GM19372 (cell line): ENCODE measurements at regions not wholly inside any gene's neighbourhood (a gene's known extent, or its start where the extent isn't known, plus 50 kb on each side); places are given as distances from the start of the nearest gene placed in this dataset.

ENCODE experiments used
- ATAC-seq: cut with Tn5 transposase; IDR thresholded peaks from one replicate; pipeline ENCODE4 v1.9.1; 2021; ENCODE audit warnings: mild to moderate bottlenecking, low read depth, moderate library complexity; ENCODE audit not compliant: unreplicated experiment

DNA sequence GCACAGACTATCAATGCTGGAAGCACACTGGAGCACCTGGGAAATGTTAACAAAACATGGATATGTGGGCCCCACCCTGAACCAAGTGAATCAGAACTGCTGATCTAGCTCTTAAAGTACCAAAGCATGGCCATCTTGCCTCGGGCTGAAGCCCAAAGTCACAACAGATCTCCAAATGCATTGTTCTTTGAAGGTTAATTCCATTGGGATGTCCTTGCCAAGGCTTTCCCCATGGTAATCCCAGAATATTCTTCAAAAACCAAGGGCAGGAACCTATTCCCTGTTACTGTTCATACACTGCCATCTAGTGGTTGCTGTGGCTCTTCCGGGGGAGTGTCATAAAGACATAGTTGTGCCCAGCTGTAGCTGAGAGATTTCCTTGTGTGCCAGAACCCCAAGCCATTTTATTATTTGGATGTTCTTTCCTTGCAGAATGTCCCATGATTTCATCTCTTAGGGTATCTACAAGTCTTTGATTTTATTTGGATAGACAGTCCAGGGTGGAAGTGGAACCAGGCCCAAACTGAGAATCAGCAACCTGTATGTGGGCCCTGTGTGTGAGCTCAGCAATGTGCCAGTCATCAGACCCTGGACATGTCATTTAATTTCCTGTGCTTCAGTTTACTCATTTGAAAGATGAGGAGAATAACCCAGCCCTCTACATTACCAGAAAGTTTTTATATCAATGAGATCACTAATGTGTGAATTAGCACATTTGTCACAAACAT is 290.0 kb downstream of the ACTL7B start:
- peak; percentile 77 for ATAC-seq

DNA sequence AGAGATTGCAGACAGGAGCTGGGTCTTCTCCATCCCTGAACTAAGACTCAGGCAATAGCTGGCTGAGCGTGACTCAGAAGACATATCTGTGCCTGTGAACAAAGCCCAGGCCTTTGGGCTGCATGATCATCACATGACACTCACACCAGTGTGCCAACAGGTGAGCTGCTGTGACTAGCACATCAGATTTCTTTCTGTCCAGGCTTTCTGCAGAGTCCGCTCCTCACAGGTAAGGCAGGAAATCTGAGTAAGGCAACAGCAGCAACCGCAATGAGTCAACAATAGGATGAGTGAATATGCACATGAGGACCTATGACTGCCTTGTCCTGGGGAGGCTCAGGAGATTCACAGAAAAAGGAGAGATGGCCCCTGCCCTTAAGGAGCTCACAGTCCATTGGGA is 293.6 kb downstream of the ACTL7B start:
- no peak for ATAC-seq

DNA sequence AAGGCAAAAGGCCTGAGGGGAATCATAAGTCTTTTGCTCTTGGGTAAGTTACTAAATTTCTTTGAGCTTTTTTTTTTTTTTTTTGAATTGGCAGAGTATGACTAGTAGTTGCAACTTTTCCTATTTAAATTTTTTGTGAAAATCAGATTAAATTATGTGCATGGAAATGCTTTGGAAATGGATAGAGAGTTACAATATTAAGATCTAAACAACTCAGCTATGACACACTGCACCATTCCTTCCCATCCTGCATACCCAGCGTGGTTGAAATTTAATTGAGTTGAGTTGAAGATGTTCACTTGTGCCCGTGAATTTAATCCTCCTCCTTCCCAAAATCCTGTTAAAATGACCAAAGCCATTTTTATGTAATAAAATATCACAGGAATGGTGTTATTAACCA is 296.4 kb downstream of the ACTL7B start:
- no peak for ATAC-seq

DNA sequence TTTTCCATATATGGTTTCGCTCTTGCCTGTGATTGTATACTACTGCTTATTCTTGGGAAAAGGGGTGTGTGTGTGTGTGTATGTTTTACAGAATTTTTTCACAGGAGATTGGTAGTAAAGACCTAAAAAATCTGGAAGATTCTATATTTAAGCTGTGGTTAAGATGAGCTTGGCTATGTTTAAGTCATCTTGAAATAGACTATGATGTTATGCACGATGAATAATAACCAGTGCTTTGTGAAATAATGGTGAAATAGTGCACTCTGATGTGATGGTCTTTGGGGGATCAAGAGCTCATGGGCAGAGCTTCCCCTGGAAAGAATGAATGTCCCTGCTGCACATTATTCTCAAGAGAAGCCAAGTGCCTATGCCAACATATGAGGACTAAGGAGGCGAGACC is 301.0 kb downstream of the ACTL7B start:
- no peak for ATAC-seq

DNA sequence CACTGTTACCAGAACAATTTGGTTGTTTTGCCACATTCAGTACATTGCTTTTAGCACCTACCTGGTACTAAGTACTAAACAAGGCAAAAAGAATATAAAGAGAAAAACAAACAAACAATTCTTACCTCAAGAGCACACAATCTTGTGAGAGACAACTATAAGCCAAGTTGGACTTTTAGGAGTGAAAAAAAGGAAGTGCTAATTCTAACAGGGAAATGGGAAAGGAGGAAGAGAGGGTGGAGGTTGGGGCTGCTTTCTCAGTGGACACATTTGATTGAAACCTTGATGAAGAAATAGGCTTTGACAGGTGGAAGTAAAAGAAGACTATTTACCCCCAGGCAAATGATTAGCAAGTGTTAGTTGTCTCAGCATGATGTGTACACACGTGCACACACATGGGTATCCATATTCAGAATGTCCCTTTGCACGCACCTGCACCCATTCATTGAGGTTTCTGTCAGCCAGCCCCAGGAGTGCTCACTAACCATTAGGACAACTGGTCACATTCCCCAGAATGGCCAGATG is 302.6 kb downstream of the ACTL7B start:
- no peak for ATAC-seq

DNA sequence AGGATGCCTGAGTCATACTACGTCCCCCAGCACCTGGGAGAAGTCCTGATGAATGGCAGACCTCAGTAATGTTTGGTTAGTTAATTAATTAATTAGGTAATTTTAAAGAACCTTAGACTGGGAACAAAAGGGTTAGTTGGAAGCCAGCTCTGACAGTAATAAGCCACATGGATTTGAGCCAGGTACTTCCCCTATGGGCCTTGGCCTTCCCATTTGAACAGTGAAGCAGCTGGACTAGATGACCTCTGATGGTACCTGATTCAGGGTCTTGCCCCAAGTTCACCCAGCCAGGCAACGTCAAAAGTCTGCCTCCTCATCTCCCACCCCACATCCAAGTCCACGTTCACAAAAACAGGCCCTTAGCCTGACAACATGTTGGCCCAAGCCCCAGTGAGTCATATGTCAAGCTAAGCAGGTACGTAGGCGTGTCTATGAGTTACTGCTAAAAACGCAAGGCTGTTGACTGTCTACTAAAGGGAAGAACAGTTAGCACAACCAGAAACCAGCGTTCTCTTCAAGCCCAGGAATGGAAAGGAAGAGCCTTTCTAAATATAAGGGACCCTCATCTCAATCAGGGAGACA is 303.2 kb downstream of the ACTL7B start:
- ATAC-seq = no peak

DNA sequence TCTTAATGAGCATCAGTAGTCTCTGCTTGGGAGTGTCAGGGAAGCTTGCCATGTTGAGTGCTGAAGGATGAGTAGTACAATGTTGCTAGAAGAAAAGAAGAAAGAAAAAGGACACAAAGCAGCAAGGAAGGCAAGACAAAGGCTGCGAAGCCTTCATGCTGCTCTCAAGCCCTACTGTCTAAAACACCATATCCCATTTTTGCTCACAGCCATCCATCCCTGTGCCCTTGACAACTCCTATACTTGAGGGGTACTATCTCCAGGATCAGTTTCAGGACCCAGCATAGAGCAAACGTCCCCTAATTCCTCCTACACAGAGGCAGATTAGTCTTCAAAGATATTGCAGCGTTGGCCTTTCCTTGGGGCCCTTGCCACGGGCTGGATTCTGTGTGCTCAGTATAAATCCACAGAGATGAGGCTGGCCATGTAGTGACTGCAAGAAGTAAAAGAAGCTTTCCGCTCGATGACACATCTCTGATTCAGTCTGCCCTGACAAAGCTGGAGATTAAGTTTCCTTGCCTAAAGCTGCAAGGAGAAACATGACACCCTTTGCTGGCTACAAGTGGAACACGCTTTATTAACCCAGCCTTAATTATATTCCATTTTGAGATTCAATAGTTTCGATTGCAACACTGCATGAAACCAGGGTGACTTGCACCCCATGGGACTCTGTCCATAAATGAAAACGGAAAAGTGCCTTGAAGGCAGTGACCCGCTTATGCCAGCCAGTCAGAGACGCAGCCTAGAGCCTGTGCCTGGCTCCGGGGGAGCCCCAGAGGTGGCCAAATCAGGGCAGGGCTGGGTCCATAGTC is 304.6 kb downstream of the ACTL7B start:
- no peak for ATAC-seq

DNA sequence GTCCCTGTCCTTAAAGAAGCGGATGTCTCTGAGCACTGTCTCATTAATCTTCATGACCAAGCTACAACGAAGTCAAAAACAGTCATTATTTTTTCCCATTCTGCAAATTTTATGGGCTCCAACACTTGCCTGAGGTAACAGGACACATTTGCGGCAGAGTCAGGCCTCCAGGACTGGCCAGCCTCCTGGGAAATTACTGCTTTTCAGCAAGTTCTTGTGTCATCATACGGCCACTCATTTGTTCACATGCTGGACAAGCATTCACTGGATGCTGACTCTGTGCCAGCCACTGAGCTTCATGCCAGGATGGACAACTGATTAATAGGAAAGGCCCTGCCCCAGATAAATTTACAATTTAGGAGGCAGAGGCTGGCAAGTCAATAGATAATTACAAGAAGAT is 305.7 kb downstream of the ACTL7B start:
- ATAC-seq = no peak

DNA sequence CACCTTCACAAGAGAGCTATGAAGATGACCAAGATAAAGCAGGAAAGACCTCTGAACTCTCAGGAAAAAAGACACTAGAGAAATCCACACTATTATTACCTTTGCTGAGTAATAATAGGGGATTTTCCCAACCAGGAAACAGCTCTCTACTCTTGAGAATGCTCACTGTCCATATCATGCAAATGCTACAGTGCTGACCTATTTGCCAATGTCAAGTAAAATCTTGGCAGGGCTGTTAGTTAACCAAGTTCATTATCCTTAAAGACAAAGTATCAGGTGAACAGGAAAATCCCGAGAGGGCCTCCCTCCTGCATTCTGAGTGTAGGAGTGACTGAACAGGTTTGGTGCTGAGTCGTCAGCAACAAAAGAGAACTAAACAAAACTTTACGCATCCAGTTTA is 306.6 kb downstream of the ACTL7B start:
- ATAC-seq = no peak

DNA sequence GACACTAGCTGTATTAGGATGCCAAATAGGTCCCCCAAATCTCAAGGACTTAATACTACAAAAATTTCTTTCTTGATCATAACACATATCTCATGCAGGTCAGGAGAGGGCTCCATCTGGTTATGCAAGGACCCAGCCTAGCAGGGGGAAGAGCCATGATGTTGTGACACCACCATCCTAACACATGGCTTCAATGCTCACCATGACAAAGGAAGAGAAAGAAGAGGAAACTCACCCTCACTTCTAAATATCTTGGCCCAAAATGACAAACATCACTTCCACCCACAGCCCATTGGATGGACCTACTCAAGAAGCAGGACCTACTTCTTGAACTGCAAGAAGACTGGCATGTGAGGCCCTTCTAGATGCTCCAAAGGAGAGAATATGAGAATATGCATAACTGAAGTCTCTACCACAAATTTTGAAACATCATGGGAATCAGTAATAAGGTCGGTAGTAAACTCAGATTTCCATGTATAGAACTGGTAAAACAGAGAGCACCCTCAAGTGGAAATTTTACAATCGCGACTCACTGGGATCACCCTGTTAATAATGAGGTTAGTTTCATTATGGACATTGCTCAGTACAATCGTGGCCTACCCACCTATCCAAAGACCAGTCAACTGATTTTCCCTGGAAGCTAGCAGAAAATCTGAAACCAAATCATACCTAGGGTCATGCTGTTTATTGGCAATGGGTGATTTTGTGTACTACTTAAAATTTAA is 308.2 kb downstream of the ACTL7B start:
- no peak for ATAC-seq

DNA sequence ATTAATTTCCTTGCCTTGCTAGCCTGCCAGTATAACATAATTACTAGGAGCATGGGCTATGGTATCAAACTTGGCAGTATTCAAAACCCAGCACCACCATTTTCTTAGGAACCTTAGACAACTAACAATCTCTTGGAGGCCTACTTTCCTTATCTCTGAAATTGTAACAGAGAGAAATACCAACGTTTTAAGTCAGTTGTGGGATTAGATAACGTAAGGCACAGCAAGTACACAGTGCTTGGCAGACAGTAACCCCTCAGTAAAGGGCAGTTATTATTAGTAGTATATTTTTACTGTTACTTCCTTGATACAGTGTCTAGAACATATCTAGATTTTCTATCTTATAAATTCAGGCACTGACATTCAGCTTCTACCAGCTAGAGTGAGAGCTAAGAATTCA is 309.6 kb downstream of the ACTL7B start:
- ATAC-seq = no peak

GRCh38 chr9:108545436-108545835 is 310.4 kb downstream of the ACTL7B start:
- no peak for ATAC-seq

GRCh38 chr9:108544866-108545265 is 310.9 kb downstream of the ACTL7B start:
- ATAC-seq = no peak

- ATAC-seq = no peak
Measured at GRCh38 chr9:108543251-108543778, 312.5 kb downstream of the ACTL7B start.

DNA sequence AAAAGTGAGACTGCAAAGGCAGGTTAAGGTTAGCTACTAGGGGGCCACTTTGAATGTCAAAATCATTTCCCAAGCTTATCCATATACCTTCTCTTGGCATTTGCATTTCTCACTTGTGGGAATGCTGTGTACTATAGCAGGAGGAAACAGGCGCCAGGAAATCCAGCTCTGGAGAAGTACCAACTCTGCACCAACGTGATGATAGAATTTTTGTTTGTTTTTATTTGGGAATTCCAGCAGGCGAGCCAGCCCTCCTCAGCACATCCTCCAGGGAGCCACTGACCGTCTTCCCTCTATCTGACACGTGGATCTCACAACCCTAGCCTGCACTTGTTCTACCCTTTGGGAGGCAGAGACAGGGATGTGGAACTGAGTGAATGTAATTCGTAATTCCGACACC is 318.0 kb downstream of the ACTL7B start:
- ATAC-seq = no peak

- no peak for ATAC-seq
Measured at GRCh38 chr9:108536836-108537601, 318.8 kb downstream of the ACTL7B start.

DNA sequence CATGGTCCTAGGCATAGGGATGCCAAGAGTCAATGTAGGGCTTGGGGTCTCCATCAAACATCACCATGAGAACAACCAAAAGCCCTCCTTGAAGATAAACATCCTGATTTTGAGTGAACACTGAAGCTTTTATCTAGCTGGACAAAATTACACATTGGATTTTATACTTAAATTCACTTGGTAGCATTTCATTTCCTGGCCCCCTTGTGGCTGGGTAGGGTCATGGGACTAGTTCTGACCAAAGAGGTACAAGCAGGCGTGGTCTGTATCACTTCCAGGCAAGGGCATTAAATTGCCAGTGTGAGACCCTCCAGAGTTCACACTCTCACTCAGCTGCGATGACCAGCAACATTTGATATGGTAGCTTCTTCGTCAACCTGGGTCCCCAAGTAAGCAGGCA is 320.3 kb downstream of the ACTL7B start:
- peak; percentile 80 for ATAC-seq

DNA sequence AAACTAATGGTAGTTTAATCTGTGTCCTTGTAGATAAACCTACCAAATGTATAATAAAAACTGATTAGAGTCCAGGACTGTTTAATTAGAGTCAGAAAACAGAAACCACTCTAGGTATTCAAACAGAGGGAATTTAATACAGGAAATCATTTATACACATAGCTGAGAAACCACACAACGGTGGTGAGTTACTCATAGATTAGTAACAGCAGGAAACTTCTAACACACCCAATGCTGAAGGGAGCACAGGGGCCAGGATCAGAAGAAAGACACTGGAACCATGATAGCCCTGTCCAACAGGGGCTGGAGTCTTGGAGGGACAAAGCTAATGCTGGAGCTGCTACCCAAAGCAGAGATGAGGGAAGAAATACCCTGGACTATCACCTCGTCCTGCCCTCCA is 321.0 kb downstream of the ACTL7B start:
- ATAC-seq = no peak

GRCh38 chr9:108530141-108530540 is 325.6 kb downstream of the ACTL7B start:
- no peak for ATAC-seq

GRCh38 chr9:108528231-108528630 is 327.6 kb downstream of the ACTL7B start:
- no peak for ATAC-seq
